ENCODE measurements at regions not wholly inside any gene's neighbourhood (a gene's known extent, or its start where the extent isn't known, plus 50 kb on each side); places are given as distances from the start of the nearest gene placed in this dataset.
"Not testable (repeated sequence)": the region's sequence is repeated elsewhere in the genome, so short reads cannot be mapped to it uniquely, and the experiment has no call there.

GRCh38 chr7:126179916-126180315 lies 1072.8 kb downstream of the GRM8 start:
- in situ Hi-C loops (cut with HindIII; ENCODE audit: low sequenced_read_pairs), result no loop called here

GRCh38 chr7:126178865-126179264 lies 1073.9 kb downstream of the GRM8 start:
- in situ Hi-C loops (cut with HindIII; ENCODE audit: low sequenced_read_pairs), result no loop called here

GRCh38 chr7:126177782-126178181 lies 1075.0 kb downstream of the GRM8 start:
- in situ Hi-C loops (cut with HindIII; ENCODE audit: low sequenced_read_pairs), result no loop called here

- in situ Hi-C loops (cut with HindIII; ENCODE audit: low sequenced_read_pairs), result no loop called here
Measured at GRCh38 chr7:126166645-126167044, 1086.1 kb downstream of the GRM8 start.

GRCh38 chr7:126163647-126164046 lies 1089.1 kb downstream of the GRM8 start:
- in situ Hi-C loops (cut with HindIII; ENCODE audit: low sequenced_read_pairs), result no loop called here

GRCh38 chr7:126157391-126157790 lies 1095.3 kb downstream of the GRM8 start:
- in situ Hi-C loops (cut with HindIII; ENCODE audit: low sequenced_read_pairs), result no loop called here

GRCh38 chr7:126150278-126150958 lies 1102.3 kb downstream of the GRM8 start:
- in situ Hi-C loops (cut with HindIII; ENCODE audit: low sequenced_read_pairs), result no loop called here

GRCh38 chr7:126140858-126141466 lies 1111.8 kb downstream of the GRM8 start:
- in situ Hi-C loops (cut with HindIII; ENCODE audit: low sequenced_read_pairs), result no loop called here

GRCh38 chr7:126119981-126120380 lies 1132.8 kb downstream of the GRM8 start:
- in situ Hi-C loops (cut with HindIII; ENCODE audit: low sequenced_read_pairs), result no loop called here

- in situ Hi-C loops (cut with HindIII; ENCODE audit: low sequenced_read_pairs), result no loop called here
Measured at GRCh38 chr7:126103582-126103981, 1149.2 kb downstream of the GRM8 start.

- in situ Hi-C loops (cut with HindIII; ENCODE audit: low sequenced_read_pairs), result no loop called here
Measured at GRCh38 chr7:126083014-126083413, 1153.4 kb upstream of the POT1 start.

- in situ Hi-C loops (cut with HindIII; ENCODE audit: low sequenced_read_pairs), result no loop called here
Measured at GRCh38 chr7:126079581-126079980, 1150.0 kb upstream of the POT1 start.

GRCh38 chr7:126079151-126079550 lies 1149.5 kb upstream of the POT1 start:
- in situ Hi-C loops (cut with HindIII; ENCODE audit: low sequenced_read_pairs), result no loop called here

- in situ Hi-C loops (cut with HindIII; ENCODE audit: low sequenced_read_pairs), result no loop called here
Measured at GRCh38 chr7:126065766-126066165, 1136.1 kb upstream of the POT1 start.

- in situ Hi-C loops (cut with HindIII; ENCODE audit: low sequenced_read_pairs), result no loop called here
Measured at GRCh38 chr7:126057979-126058378, 1128.4 kb upstream of the POT1 start.

GRCh38 chr7:126056613-126057012 lies 1127.0 kb upstream of the POT1 start:
- in situ Hi-C loops (cut with HindIII; ENCODE audit: low sequenced_read_pairs), result not testable (repeated sequence)

GRCh38 chr7:126052229-126052628 lies 1122.6 kb upstream of the POT1 start:
- in situ Hi-C loops (cut with HindIII; ENCODE audit: low sequenced_read_pairs), result no loop called here

GRCh38 chr7:126044662-126045061 lies 1115.0 kb upstream of the POT1 start:
- in situ Hi-C loops (cut with HindIII; ENCODE audit: low sequenced_read_pairs), result no loop called here

- in situ Hi-C loops (cut with HindIII; ENCODE audit: low sequenced_read_pairs), result no loop called here
Measured at GRCh38 chr7:126041472-126041871, 1111.8 kb upstream of the POT1 start.

GRCh38 chr7:126040114-126041045 lies 1110.8 kb upstream of the POT1 start:
- in situ Hi-C loops (cut with HindIII; ENCODE audit: low sequenced_read_pairs), result no loop called here

GRCh38 chr7:126026421-126027088 lies 1096.9 kb upstream of the POT1 start:
- in situ Hi-C loops (cut with HindIII; ENCODE audit: low sequenced_read_pairs), result no loop called here
